ENCODE measurements at regions not wholly inside any gene's neighbourhood (a gene's known extent, or its start where the extent isn't known, plus 50 kb on each side); places are given as distances from the start of the nearest gene placed in this dataset.

GRCh38 chr16:5449901-5450300 lies 352.3 kb upstream of the EEF2KMT start:
- no peak for DNase-seq (ENCODE audit: low spot score)

GRCh38 chr16:5448798-5449197 lies 351.2 kb upstream of the EEF2KMT start:
- DNase-seq (ENCODE audit: low spot score) = no peak

- DNase-seq (ENCODE audit: low spot score) = no peak
These were observed 350.1 kb upstream of the EEF2KMT start for GRCh38 chr16:5447734-5448133.

GRCh38 chr16:5446623-5447240 lies 349.1 kb upstream of the EEF2KMT start:
- DNase-seq (ENCODE audit: low spot score) = no peak

- DNase-seq (ENCODE audit: low spot score) = no peak
These were observed 346.6 kb upstream of the EEF2KMT start for GRCh38 chr16:5444189-5444588.

GRCh38 chr16:5442986-5443385 lies 345.4 kb upstream of the EEF2KMT start:
- no peak for DNase-seq (ENCODE audit: low spot score)

GRCh38 chr16:5442054-5442453 lies 344.5 kb upstream of the EEF2KMT start:
- no peak for DNase-seq (ENCODE audit: low spot score)

- no peak for DNase-seq (ENCODE audit: low spot score)
These were observed 341.0 kb upstream of the EEF2KMT start for GRCh38 chr16:5438591-5438990.

GRCh38 chr16:5433587-5433986 lies 336.0 kb upstream of the EEF2KMT start:
- DNase-seq (ENCODE audit: low spot score) = no peak

- DNase-seq (ENCODE audit: low spot score) = peak; percentile 76
These were observed 334.6 kb upstream of the EEF2KMT start for GRCh38 chr16:5432166-5432565.

- no peak for DNase-seq (ENCODE audit: low spot score)
These were observed 333.0 kb upstream of the EEF2KMT start for GRCh38 chr16:5430598-5430997.

- DNase-seq (ENCODE audit: low spot score) = peak; percentile 46
These were observed 331.3 kb upstream of the EEF2KMT start for GRCh38 chr16:5428932-5429331.

- DNase-seq (ENCODE audit: low spot score) = no peak
These were observed 330.0 kb upstream of the EEF2KMT start for GRCh38 chr16:5427571-5427970.

- DNase-seq (ENCODE audit: low spot score) = no peak
These were observed 325.3 kb upstream of the EEF2KMT start for GRCh38 chr16:5422643-5423496.

GRCh38 chr16:5422047-5422446 lies 324.5 kb upstream of the EEF2KMT start:
- DNase-seq (ENCODE audit: low spot score) = no peak

GRCh38 chr16:5416013-5416412 lies 318.4 kb upstream of the EEF2KMT start:
- no peak for DNase-seq (ENCODE audit: low spot score)

GRCh38 chr16:5415123-5415522 lies 317.5 kb upstream of the EEF2KMT start:
- no peak for DNase-seq (ENCODE audit: low spot score)

- DNase-seq (ENCODE audit: low spot score) = peak; percentile 40
These were observed 315.1 kb upstream of the EEF2KMT start for GRCh38 chr16:5412731-5413130.

GRCh38 chr16:5398203-5398602 lies 300.6 kb upstream of the EEF2KMT start:
- DNase-seq (ENCODE audit: low spot score) = no peak

- no peak for DNase-seq (ENCODE audit: low spot score)
These were observed 299.3 kb upstream of the EEF2KMT start for GRCh38 chr16:5396880-5397279.

GRCh38 chr16:5393070-5393469 lies 295.5 kb upstream of the EEF2KMT start:
- no peak for DNase-seq (ENCODE audit: low spot score)

GRCh38 chr16:5386989-5387388 lies 289.4 kb upstream of the EEF2KMT start:
- no peak for DNase-seq (ENCODE audit: low spot score)

- no peak for DNase-seq (ENCODE audit: low spot score)
These were observed 288.2 kb upstream of the EEF2KMT start for GRCh38 chr16:5385811-5386210.
